Fibroblast of the conjunctiva (primary cell): ENCODE measurements at regions not wholly inside any gene's neighbourhood (a gene's known extent, or its start where the extent isn't known, plus 50 kb on each side); places are given as distances from the start of the nearest gene placed in this dataset.

ENCODE experiments used
- DNase-seq: peaks from one replicate; pipeline ENCODE4 v3.0.0-alpha.2; 2010; ENCODE audit warnings: low read depth

DNA sequence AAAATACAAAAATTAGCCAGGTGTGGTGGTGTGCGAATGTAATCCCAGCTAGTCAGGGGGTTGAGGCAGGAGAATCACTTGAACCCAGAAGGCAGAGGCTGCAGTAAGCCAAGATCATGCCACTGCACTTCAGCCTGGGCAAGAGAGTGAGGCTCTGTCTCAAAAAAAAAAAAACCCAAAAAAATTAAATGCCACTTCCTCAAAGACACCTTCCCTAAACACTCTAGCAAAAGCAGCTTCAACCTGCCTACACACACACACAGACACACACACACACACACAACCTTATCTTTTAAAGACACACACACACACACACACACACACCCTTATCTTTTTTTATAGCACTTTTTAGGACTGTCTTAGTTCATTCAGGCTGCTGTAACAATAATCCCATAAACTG, 201.7 kb upstream of the PSMD7 start:
- no peak for DNase-seq

DNA sequence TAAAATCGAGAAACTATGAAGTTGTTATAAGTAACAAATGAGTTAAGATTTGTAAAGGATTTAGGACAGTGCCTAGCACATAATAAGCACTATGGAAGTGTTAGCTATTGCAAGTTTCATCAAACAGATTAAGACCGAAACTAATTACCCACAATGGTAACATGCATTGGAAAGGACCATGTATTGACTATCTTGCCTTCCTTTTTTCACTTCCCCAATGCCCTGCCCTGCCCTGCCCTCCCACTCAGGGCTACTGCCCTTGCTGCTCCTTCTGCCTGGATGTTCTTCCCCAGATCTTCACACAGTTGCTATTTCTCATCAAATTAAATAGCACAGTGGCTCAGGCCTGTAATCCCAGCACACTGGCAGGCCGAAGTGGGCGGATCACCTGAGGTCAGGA, 202.1 kb upstream of the PSMD7 start:
- no peak for DNase-seq

DNA sequence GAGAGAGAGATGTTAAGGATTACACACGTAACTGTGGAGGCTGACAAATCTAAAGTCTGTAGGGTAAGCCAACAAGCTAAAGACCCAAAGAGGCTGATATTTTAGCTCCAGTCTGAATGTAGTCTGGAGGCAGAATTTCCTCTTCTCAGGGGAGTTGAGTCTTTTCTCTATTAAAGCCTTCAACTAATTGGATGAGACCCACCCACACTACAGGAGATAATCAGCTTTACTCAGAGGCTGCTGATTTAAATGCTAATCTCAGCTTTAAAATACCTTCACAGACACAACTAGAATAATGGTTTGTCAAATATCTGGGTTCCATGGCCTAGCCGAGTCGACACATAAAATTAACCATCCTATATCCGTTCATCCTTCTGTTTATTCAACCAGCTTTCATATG, 204.3 kb upstream of the PSMD7 start:
- DNase-seq, result no peak

DNA sequence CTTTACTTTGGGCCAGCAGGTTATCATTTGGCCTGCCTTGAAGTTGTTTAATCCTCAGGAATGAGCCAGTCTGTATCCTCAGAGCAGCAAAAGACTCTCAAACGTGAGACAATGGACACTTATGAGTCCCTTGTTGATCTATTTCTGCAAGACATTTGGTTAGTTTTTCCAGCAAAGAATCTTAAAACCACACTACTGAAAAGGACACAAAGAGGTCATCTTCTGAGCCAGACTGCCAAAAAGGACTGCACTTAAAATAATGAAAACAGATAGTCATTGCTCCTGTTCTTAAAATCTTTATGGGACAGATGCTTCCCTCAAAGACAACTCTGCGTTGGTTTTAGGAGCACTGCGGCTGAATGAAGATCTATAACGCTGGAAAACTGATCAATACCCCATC, 205.7 kb upstream of the PSMD7 start:
- DNase-seq, result no peak

DNA sequence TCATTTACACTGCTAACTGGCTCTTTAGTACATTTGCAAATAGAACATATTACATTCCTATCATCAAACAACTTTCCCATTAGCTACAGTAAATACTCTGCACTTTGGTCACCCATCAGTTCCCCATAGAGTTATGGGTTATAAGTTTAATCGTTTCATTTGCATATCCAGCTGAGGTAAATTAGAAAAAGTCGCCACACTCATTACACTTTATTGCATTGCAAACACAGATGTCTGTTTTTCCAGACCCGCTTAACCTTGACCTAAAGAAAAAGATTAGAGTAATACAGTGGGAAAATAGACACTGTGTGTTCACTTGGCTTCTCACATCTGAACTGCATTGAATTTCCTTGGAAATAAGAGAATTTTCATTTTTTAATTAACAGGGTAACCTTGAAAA, 213.1 kb upstream of the PSMD7 start:
- DNase-seq, result no peak

DNA sequence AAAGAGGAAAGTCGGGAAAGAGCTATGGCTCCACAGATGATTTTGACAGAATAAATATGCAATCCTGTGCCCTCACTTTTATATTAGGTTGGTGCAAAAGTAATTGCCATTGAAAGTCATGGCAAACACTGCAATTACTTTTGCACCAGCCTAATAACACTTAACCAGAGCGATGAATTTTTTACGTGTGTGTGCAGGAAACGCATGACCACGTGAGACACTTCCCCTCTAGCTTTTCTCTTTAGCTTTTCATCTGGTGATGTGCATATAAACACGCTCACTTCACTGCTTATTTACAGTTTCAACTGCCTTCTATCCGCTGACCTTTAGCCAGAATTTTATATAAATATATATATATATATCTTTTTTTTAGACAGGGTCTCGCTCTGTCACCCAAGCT, 216.3 kb upstream of the PSMD7 start:
- DNase-seq, result no peak

DNA sequence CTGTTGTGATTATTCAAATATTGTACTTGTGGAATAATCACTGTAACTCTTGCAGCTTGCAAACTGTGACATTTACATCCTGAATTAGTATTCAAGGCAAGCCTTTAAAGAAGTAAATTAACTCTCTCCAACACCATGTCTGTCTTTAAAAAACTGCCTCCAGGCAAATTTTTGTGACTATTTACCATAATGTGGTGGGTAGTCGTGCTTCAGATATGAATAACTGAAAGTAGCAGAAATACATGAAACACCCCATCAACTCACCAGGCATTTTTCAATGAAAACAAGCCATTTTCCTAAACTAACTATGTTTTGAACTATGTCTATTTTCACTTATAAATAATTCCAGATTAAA, 217.4 kb upstream of the PSMD7 start:
- DNase-seq, result no peak

DNA sequence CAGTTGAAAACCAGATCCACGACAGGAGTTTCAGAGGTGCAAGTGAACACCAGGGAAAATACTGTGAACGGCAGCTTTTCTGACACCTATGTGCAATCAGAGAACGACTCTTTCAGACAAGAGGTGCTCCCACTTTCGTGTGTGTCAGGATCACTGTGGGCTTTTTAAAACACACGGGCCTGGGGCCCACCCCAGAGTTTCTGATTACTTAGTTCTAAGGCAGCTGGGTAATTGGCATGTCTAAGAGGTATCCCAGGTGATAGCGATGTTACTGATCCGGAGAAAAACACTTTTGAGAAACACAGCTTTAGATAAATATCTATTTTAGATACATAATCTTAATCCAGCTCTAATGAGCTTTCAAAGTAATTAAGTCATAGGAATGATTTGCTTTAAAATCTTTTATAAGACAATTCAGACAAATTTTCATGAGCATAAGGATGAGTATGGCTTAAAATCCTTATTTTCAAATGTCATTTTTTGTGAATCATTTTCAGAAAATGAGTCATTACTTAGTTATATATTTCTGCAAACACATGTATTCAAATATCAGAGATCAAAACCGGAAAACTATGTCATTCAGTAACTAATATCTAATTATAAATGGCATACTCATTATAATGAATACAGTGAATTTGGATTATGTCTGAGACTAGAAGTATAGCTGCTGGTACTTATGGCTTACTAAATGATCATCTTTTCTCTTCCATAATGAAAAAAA, 217.9 kb upstream of the PSMD7 start:
- no peak for DNase-seq

DNA sequence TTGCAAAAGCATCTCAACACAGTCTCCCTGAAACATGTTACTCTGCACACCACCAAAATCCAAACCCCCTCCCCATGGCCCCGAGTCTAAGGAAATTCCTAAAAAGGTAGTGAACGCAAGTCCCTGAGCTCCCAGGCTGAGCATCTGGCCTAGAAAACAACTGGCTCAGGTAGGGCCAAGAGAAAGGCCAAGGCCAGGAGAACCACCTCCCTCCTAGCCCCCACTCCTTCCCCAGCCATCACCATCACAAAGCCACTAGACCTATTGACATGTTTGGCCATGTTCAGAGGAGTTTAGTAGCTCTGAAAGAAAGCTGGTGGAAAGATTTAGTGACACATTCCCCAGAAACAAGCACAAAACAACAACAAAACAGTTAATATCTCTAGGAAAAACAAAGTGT, 220.0 kb upstream of the PSMD7 start:
- DNase-seq, result no peak

DNA sequence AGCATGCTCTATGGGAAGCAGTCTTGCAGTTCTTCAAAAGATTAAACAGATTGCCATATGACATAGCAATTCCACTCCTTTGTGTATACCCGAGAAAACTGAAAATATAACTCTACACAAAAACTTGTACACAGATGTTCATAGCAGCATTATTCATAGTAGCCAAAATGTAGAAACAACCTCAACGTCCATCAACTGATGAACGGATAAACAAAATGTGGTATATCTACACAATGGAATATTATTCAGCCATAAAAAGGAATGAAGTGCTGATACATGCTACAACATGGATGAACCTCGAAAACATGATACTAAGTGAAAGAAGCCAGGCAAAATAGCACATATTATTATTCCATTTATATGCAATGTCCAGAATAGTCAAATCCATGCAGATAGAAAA, 221.2 kb upstream of the PSMD7 start:
- DNase-seq, result no peak

DNA sequence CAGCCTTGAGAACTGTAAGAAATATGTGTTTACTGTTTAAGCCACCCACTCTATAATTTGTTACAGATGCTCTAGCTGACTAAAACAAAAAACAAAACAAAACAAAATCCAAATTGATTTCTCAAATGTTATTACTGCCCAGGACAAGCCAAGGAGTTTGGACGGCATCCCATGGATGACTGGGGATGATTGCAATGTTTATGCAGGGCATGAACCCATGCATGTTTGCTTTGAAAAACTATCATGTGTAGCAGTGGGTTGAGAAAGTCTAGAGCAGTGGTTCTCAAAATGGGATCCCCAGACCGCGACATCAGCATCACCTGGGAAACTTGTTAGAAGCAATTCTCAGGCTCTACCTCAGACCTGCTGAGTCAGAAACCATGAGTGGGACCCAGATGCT, 223.2 kb upstream of the PSMD7 start:
- peak; percentile 55 for DNase-seq

DNA sequence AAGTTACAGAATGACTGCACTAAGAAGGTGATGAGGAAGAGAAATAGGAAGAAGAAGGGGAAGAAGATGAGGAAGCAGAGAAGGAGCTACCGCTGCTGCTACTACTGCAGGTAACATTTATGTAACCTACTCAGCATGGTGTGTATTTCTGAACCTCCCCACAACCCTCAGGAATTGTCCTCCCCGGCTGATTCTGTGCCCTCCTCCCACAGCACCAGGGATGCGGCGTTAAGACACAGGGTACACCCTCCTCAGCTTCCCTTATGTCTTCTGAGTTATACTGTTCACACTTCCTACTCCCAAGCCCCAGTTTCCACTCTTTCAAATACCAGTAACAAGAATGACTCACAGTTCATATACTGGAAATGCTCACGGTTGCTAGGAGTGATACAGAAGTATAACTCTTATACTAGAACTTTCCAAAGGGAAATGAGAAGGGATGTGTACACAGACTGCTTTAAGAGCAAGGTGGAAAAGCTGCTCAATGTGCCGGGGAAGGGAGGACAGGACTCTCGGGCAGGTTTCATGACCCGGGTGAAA, 224.5 kb upstream of the PSMD7 start:
- DNase-seq, result no peak

DNA sequence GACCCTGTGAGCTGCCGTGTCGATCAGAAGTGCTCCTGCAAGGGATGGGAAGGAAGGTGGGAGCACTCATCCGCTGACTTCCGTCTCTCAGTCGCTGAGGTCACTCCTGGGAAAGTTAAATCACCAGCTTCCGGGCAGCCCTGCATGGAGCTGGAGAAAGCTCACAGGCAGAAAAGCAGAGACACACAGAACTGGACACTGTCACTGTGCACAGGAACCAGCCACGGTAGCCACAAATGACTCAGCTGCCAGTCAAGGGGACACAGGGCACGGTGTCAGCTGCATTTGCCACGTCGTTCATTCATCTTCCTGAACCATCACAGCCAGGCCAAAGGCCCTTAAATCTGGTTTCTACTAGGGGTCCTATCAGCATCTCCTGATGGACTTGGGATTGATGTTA, 226.4 kb upstream of the PSMD7 start:
- no peak for DNase-seq

DNA sequence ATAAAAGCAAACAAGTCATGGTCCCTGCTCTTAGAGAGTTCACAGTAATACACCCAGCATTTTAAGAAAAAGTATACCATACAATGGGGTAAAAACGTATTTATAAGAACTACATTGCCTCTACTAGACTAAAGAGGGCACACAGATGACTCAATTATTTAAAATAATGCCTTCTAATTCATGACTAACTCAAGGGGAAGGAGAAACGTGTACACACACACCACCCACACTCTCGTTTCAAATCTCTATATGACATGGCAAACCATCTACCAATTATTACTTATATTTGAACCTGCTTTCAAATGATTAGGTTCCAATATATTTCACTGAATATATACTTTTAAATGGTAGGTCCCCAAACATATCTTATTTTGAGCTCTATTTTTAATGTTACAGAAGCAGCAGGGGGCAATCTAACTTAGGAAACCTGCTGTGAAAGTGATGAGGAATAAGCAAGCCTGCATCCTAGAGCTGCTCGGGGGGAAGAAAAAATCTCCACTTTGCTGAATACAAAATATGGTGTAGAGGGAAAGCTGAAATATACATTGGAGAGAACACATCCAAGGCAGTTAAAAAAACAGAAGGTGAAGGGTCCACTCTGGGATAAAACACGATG, 232.4 kb upstream of the PSMD7 start:
- DNase-seq, result no peak

DNA sequence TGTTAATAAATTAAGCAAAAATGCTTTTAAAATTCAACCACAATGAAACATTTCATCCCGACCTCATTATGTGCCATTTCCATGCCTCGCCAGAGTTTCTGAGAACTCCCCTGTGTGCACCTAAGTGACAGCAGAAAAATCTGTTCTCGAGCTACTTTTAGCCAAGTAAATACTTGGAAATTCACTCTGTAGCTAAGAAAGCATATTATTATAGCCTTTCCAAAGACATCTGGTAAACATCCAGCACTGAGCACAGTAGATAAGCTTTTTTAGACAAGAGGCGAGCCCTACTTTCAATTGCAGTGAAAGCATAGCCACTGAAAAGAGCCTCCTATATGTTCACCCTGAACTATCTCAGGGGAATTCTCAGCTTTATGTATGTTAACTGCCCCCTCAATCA, 242.8 kb upstream of the PSMD7 start:
- no peak for DNase-seq

DNA sequence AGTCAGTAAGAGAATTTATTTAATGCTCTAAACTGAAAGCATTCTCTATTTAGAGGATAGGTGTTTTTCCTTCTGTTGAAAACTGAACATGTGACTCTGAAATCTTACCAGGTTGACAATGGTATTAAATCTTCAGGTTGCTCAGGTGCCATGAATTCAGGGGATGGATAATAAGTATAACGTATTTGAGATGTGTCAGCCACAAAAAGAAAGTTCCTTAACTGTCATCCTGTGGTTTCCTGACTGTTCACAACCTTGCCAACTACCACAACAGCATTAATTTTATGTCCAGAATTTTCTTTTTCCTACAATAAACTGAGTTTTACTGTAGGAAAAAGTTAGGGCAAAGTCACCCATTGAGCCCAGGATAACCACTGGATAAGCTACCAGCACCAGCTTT, 243.3 kb upstream of the PSMD7 start:
- no peak for DNase-seq

DNA sequence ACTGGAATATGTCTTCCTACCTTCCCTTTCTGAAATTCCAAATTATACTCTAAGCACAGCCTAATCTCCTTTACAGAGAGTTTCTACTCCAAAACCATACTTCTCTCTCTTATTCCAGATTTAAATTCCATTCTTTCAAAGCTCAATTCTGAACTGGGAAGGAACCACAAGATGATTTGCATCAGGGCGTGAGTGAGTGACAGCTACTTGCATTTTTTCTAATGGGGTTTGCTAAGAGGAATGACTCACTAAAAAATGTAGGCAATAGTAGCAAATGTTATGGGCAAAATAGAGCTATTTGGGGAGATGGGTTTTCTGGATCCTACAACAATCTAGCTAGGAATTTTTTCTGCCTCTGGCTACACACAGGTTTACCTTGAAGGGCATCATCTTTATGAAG, 244.6 kb upstream of the PSMD7 start:
- DNase-seq, result no peak

DNA sequence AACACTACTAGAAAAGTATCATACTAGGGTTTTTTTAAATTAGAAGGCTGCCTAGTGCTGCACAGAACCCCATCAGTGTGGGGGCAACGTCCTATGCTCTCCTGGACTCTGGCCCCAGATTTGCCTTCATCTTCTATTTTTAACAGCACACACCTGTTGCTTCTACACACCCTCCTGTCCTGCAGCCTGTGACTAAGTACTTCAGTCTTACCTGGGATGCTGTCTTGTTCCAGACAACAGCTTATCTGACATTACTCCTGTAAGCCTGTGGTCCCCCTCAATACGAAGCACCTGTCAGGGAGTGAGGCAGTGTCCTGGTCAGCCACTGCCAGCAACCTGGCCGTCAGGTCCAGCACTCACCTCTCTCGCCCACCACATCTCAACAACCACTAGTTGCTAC, 247.6 kb upstream of the PSMD7 start:
- DNase-seq, result no peak

DNA sequence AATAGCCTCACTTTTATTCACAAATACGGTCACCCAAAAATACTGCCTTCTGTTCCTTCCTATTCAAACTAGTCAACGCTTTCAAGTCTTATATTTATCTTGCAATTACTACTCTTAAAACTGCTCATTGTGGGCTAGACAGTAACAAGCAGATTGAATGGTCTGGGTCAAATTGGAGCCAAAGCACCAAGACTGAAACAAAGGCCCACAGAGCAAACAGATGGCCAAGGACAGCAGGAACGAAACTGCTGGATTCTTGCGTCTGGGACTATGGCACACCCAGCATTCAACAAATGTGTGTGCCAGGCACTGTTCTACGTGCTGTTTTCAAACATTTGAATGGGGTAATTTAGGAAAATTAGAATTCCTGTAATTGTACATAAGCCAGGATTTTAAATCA, 250.1 kb upstream of the PSMD7 start:
- no peak for DNase-seq

DNA sequence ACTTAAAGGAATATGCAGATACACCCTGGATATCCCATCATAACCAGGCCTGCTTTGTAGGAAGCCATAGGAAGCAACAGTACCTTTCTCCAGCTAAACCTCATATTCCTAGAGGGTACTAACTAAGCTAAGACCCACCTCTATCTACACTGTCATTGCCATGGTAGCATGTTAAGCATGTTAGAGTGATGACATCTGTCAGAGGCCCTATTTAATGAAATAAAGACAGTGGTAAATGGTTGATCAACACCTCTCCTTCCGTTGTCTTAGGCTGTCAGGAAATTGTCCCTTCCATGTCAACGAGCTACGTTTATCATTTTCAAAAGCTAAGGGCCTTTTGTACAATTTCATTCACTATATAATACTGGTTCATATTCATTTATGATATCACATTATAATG, 251.1 kb upstream of the PSMD7 start:
- DNase-seq, result no peak

DNA sequence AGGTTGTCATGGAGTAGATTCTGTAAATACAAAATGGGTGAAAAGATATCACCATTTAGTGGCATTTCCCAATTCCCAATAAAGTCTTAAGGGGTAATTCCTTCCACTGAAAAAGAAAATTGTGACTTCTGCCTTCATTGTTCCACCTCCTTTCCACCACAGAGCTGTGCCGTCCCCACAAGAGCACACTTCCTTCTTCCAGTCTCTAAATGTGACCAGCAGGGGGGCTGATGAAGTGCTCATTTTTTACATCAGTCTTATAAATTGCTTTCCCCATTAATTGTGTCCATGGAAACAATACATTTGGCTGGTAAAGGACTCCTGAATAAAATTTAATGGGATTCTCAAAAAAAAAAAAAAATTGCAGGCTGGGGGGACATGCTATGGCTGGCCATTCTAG, 260.8 kb upstream of the PSMD7 start:
- DNase-seq, result no peak

DNA sequence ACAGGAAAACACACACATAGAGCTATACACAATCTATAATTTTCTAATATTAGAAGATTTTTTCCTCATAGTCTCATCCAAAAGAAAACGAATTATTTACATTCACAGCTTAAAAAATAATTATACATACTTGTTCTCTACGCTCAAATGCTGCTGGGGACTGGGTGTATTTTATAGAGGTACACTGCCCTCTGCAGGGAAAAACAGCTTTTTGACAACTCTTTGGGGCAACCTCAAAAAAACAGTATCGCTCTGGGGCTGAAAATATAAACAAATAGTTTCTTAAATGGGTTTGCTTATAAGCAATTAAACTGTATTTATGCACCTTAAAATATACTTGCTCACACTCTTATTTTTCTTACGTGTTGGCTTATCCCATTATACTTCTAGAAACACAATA, 261.8 kb upstream of the PSMD7 start:
- peak; percentile 9 for DNase-seq

DNA sequence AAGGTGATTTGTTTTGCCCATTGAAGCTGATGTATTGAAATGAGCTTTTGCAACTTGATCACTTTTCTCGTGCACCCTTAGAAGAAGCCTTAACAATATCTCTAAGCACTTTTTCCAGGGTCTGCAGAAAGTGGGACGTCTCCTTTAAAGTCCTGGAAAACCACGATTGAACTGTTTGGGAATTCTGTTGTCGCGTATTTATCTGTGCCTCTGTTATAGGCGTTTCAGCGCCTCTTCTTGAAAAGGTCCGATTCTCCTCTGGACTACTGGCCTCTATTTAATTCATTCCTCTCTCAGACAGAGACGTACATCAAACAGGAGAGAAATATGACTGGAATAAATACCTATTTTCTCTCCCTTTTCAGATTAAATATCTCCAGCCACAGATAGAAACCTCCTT, 262.4 kb upstream of the PSMD7 start:
- no peak for DNase-seq

DNA sequence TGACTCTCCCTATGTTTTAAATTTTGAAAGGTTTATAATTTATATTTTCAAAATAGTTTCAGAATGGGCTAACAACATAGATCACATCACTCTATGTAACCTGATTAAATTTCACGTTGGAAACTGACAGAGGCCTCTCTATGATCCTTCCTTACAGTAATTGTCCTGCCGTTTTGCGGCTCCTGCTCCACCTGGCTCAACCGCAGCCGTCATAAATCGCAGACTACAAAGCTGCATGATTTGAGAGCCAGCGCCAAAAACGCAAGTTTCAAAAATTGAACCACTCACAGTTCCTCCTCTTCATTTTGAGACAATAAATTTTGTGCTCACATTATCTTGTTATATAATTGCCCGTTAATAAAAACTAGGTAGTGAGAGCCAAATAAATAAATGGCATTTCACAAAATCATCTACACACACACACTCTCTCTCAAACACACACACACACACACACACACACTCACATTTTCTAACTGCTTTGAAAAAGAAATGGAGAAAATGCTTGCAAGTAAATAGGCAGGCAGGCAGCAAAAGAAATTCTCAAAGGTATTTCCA, 263.1 kb upstream of the PSMD7 start:
- DNase-seq, result no peak
